ENCODE measurements at regions not wholly inside any gene's neighbourhood (a gene's known extent, or its start where the extent isn't known, plus 50 kb on each side); places are given as distances from the start of the nearest gene placed in this dataset.
"Not testable (repeated sequence)": the region's sequence is repeated elsewhere in the genome, so short reads cannot be mapped to it uniquely, and the experiment has no call there.

- FAIRE-seq; H3K4me1 ChIP-seq (replicated peaks in 1 of 2; ENCODE audit: control insufficient read depth in 2 of 2, insufficient read depth in 2 of 2, low read length in 2 of 2); H2AFZ ChIP-seq (ENCODE audit: low read depth, low read length); CTCF ChIA-PET (ENCODE audit: low intra/inter-chr PET ratio); BruUV-seq (replicated peaks); DNase-seq (ENCODE audit: extremely low read depth in 1 of 4, low spot score in 3 of 4); ATAC-seq; H3K9ac ChIP-seq (ENCODE audit: insufficient read depth in 1 of 2, low read depth in 2 of 2, low read length in 2 of 2); H3K79me2 ChIP-seq (ENCODE audit: control insufficient read depth, insufficient read depth, low read length); H3K4me3 ChIP-seq; H3K9me3 ChIP-seq (replicated peaks; ENCODE audit: control insufficient read depth, insufficient read depth, low read depth, low read length); H3K36me3 ChIP-seq (ENCODE audit: control insufficient read depth, insufficient read depth, low read length); H4K20me1 ChIP-seq (replicated peaks; ENCODE audit: control insufficient read depth, insufficient read depth, low read length); H3K4me2 ChIP-seq (ENCODE audit: insufficient read depth, low read length); H3K9me1 ChIP-seq (ENCODE audit: control insufficient read depth, insufficient read depth, low read length); H3K27me3 ChIP-seq (ENCODE audit: control insufficient read depth in 2 of 2, insufficient read depth in 2 of 2, low read length in 2 of 2); POLR2A ChIA-PET; H3K27ac ChIP-seq (ENCODE audit: extremely low read depth, low read depth, low read length); in situ Hi-C loops (cut with MboI); intact Hi-C loops (cut with micrococcal nuclease): not testable (repeated sequence)
- 0% methylated on average over 2 of the region's 2 CpGs for WGBS (ENCODE audit: insufficient coverage, low coverage, missing lambda C conversion rate)
These were observed 158.2 kb downstream of the GXYLT1 start for GRCh38 chr12:41986513-41986912.

GRCh38 chr12:41983856-41984255, 160.8 kb downstream of the GXYLT1 start:
- H3K4me2 ChIP-seq (ENCODE audit: insufficient read depth, low read length), result no peak overlapping the region
- no peak for ATAC-seq
- no TSS peak for BruUV-seq (replicated peaks)
- in situ Hi-C loops (cut with MboI) (no loop called here), intact Hi-C loops (cut with micrococcal nuclease) (no loop called here)
- no peak overlapping the region for H2AFZ ChIP-seq (ENCODE audit: low read depth, low read length)
- POLR2A ChIA-PET, result interaction anchor here (0.6 kb wide), 1 partner anchor 213 kb away, joined by 3 read pairs; no protein-coding TSS in a partner anchor
- no peaks in the 10 kb centered on the region for H3K36me3 ChIP-seq (ENCODE audit: control insufficient read depth, insufficient read depth, low read length)
- H3K27me3 ChIP-seq (ENCODE audit: control insufficient read depth in 2 of 2, insufficient read depth in 2 of 2, low read length in 2 of 2), result no peaks in the 10 kb centered on the region
- DNase-seq (ENCODE audit: extremely low read depth in 1 of 4, low spot score in 3 of 4), result no peak
- no peak for FAIRE-seq
- H4K20me1 ChIP-seq (replicated peaks; ENCODE audit: control insufficient read depth, insufficient read depth, low read length), result no peaks in the 10 kb centered on the region
- no peak overlapping the region for H3K27ac ChIP-seq (ENCODE audit: extremely low read depth, low read depth, low read length)
- no peak for TF ChIP-seq SAFB (IDR thresholded peaks at IDR 0.05; ENCODE audit: borderline replicate concordance, low read depth, low read length)
- TF ChIP-seq SMARCA4 (IDR thresholded peaks at IDR 0.05), result no peak
- TF ChIP-seq, protein P1, sequence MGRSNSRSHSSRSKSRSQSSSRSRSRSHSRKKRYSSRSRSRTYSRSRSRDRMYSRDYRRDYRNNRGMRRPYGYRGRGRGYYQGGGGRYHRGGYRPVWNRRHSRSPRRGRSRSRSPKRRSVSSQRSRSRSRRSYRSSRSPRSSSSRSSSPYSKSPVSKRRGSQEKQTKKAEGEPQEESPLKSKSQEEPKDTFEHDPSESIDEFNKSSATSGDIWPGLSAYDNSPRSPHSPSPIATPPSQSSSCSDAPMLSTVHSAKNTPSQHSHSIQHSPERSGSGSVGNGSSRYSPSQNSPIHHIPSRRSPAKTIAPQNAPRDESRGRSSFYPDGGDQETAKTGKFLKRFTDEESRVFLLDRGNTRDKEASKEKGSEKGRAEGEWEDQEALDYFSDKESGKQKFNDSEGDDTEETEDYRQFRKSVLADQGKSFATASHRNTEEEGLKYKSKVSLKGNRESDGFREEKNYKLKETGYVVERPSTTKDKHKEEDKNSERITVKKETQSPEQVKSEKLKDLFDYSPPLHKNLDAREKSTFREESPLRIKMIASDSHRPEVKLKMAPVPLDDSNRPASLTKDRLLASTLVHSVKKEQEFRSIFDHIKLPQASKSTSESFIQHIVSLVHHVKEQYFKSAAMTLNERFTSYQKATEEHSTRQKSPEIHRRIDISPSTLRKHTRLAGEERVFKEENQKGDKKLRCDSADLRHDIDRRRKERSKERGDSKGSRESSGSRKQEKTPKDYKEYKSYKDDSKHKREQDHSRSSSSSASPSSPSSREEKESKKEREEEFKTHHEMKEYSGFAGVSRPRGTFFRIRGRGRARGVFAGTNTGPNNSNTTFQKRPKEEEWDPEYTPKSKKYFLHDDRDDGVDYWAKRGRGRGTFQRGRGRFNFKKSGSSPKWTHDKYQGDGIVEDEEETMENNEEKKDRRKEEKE (IDR thresholded peaks at IDR 0.05; ENCODE audit: borderline replicate concordance in 1 of 2, control insufficient read depth in 1 of 2, low read depth in 2 of 2, low read length in 1 of 2), result no peak
- no peak for TF ChIP-seq CREBBP (IDR thresholded peaks at IDR 0.05; ENCODE audit: low read depth, low read length)
- TF ChIP-seq SMAD2 (IDR thresholded peaks at IDR 0.05; ENCODE audit: low read depth, low read length), result no peak
- TF ChIP-seq ZNF274 (IDR thresholded peaks at IDR 0.05; ENCODE audit: borderline replicate concordance, low read depth, low read length), result no peak
- H3K9me1 ChIP-seq (ENCODE audit: control insufficient read depth, insufficient read depth, low read length), result no peaks in the 10 kb centered on the region
- no peak overlapping the region for H3K9ac ChIP-seq (ENCODE audit: insufficient read depth in 1 of 2, low read depth in 2 of 2, low read length in 2 of 2)
- H3K4me1 ChIP-seq (replicated peaks in 1 of 2; ENCODE audit: control insufficient read depth in 2 of 2, insufficient read depth in 2 of 2, low read length in 2 of 2), result no peaks in the 10 kb centered on the region
- H3K9me3 ChIP-seq (replicated peaks; ENCODE audit: control insufficient read depth, insufficient read depth, low read depth, low read length), result no peaks in the 10 kb centered on the region
- CTCF ChIA-PET (ENCODE audit: low intra/inter-chr PET ratio), result no interaction called here
- no peaks in the 10 kb centered on the region for H3K79me2 ChIP-seq (ENCODE audit: control insufficient read depth, insufficient read depth, low read length)
- no peak overlapping the region for H3K4me3 ChIP-seq

All from K562 (cell line).